Amniotic epithelial cell (primary cell): ENCODE measurements at regions not wholly inside any gene's neighbourhood (a gene's known extent, or its start where the extent isn't known, plus 50 kb on each side); places are given as distances from the start of the nearest gene placed in this dataset.

ENCODE experiments used
- DNase-seq: peaks from one replicate; pipeline ENCODE4 v3.0.0-alpha.2; 2010; ENCODE audit warnings: low read depth

GRCh38 chr6:17226786-17227233 lies 54.4 kb upstream of the RBM24 start:
- DNase-seq: no peak

- no peak for DNase-seq
These were observed 53.8 kb upstream of the RBM24 start for GRCh38 chr6:17227403-17227802.
